HCT116 (cell line): ENCODE measurements at regions not wholly inside any gene's neighbourhood (a gene's known extent, or its start where the extent isn't known, plus 50 kb on each side); places are given as distances from the start of the nearest gene placed in this dataset.

ENCODE experiments used
- ATAC-seq: fragments of 200-7000 bp; cut with Tn5 transposase; 2 replicates; pipeline ENCODE4 v1.9.1; 2020; ENCODE audit warnings: mild to moderate bottlenecking, moderate library complexity
- BruUV-seq: library from RNA; stranded (reverse); fragments of 400-500 nt; replicated peaks from 2 replicates; lab custom pipeline; 2021; lab: Mats Ljungman, UMichigan
- CTCF ChIA-PET: fragments of 300-600 bp; sonication (Branson Sonifier 250); formaldehyde crosslinking; loops from one replicate; lab custom pipeline; 2021; ENCODE audit warnings: antibody characterized with exemption; lab: Charles Lee
- POLR2A ChIA-PET: fragments of 300-600, 350-600 bp; sonication (Branson Sonifier 250); formaldehyde crosslinking; loops from one replicate; lab custom pipeline; 2021; ENCODE audit warnings: antibody characterized with exemption; lab: Charles Lee
- RAD21 ChIA-PET, 2 experiments: fragments of 300-600 bp; sonication (Branson Sonifier 250); formaldehyde crosslinking; loops; one replicate each; lab custom pipeline; 2023; ENCODE audit warnings: low total read pairs in 2 of 2; ENCODE audit not compliant: uncharacterized antibody in 2 of 2, unreplicated experiment in 2 of 2, low non-redundant PET in 1 of 2; lab: Charles Lee
- DNase-seq: peaks from one replicate; pipeline ENCODE4 v3.0.0-alpha.2; 2010; ENCODE audit warnings: low read depth, low spot score
- H2AFZ ChIP-seq: fragments of 200-600 bp; shearing (Covaris generic), sonication (generic); 2 replicates; pipeline ENCODE4 v1.6.1; 2017; ENCODE audit warnings: low read depth, mixed run types, mixed read lengths, antibody characterized with exemption, low read length; ENCODE audit not compliant: poor library complexity, severe bottlenecking
- H3K27ac ChIP-seq: 2 replicates; pipeline ENCODE4 v1.5.1; 2012; ENCODE audit warnings: low read depth, low read length
- H3K27me3 ChIP-seq: fragments of 200-600 bp; sonication (generic); 2 replicates; pipeline ENCODE4 v1.6.1; 2016; ENCODE audit warnings: mixed run types, low read length, mixed read lengths; ENCODE audit not compliant: insufficient read depth
- H3K36me3 ChIP-seq, 2 experiments: fragments of 200-500 bp in 1 of 2; fragments of 200-600 bp in 1 of 2; sonication (Bioruptor generic) in 1 of 2; sonication (generic) in 1 of 2; 2 replicates each; pipeline versions ENCODE4 v1.5.1 to v1.6.1; 2014 to 2016; ENCODE audit warnings: low read length in 2 of 2, inconsistent platforms in 1 of 2, mixed read lengths in 1 of 2, mixed run types in 1 of 2; ENCODE audit not compliant: insufficient read depth in 2 of 2, control insufficient read depth in 1 of 2
- H3K4me1 ChIP-seq, 2 experiments: fragments of 200-600 bp in 1 of 2; sonication (generic) in 1 of 2; 2 replicates each; pipeline versions ENCODE4 v1.5.1 to v1.6.1; 2012 to 2017; ENCODE audit warnings: low read length in 2 of 2, inconsistent platforms in 1 of 2, mild to moderate bottlenecking in 1 of 2, mixed read lengths in 1 of 2, mixed run types in 1 of 2, moderate library complexity in 1 of 2; ENCODE audit not compliant: insufficient read depth in 2 of 2, control insufficient read depth in 1 of 2
- H3K4me2 ChIP-seq: fragments of 200-600 bp; sonication (generic); 2 replicates; pipeline ENCODE4 v1.6.1; 2017; ENCODE audit warnings: mixed run types, low read length, mixed read lengths
- H3K4me3 ChIP-seq, 2 experiments: fragments of 200-600 bp in 1 of 2; sonication (generic) in 1 of 2; replicated peaks in 1 of 2; 2 replicates each; pipeline ENCODE4 v1.5.1; 2011 to 2016; ENCODE audit warnings: low read length in 2 of 2, control low read depth in 1 of 2, low read depth in 1 of 2, mild to moderate bottlenecking in 1 of 2, mixed read lengths in 1 of 2, mixed run types in 1 of 2
- H3K79me2 ChIP-seq: fragments of 200-600 bp; sonication (generic); 2 replicates; pipeline ENCODE4 v1.6.1; 2017; ENCODE audit warnings: mild to moderate bottlenecking, mixed run types, low read length, moderate library complexity, mixed read lengths; ENCODE audit not compliant: insufficient read depth
- H3K9ac ChIP-seq: fragments of 200-600 bp; sonication (generic); 2 replicates; pipeline ENCODE4 v1.6.1; 2016; ENCODE audit warnings: low read length, mixed read lengths
- H3K9me2 ChIP-seq: fragments of 200-600 bp; sonication (generic), shearing (Covaris generic); 2 replicates; pipeline ENCODE4 v1.6.1; 2017; ENCODE audit warnings: mixed run types, mild to moderate bottlenecking, moderate library complexity; ENCODE audit not compliant: insufficient read depth
- H3K9me3 ChIP-seq, 2 experiments: fragments of 200-500 bp in 1 of 2; fragments of 200-600 bp in 1 of 2; sonication (Bioruptor generic) in 1 of 2; sonication (generic) in 1 of 2; 2 replicates each; pipeline ENCODE4 v1.6.1; 2014 to 2017; ENCODE audit warnings: low read length in 2 of 2, mixed read lengths in 2 of 2, inconsistent platforms in 1 of 2, low read depth in 1 of 2, mild to moderate bottlenecking in 1 of 2, mixed run types in 1 of 2, moderate library complexity in 1 of 2; ENCODE audit not compliant: control insufficient read depth in 1 of 2, insufficient read depth in 1 of 2
- H4K20me1 ChIP-seq: fragments of 200-600 bp; sonication (generic), shearing (Covaris generic); 2 replicates; pipeline ENCODE4 v1.6.1; 2017; ENCODE audit warnings: mixed run types, mild to moderate bottlenecking, moderate library complexity; ENCODE audit not compliant: insufficient read depth
- ATF3 ChIP-seq: IDR thresholded peaks from 2 replicates; pipeline ENCODE4 v1.6.1; 2012
- CBX3 ChIP-seq: IDR thresholded peaks from 2 replicates; pipeline ENCODE4 v1.6.1; 2012; ENCODE audit warnings: low read depth
- CTCF ChIP-seq, 3 experiments: fragments of 200-600 bp in 1 of 3; sonication (generic) in 1 of 3; IDR thresholded peaks in 2 of 3; conservative IDR thresholded peaks in 1 of 3; 2 replicates each; pipeline ENCODE4 v1.5.1; 2012 to 2017; ENCODE audit warnings: low read depth in 2 of 3, low read length in 2 of 3, antibody characterized with exemption in 1 of 3, borderline replicate concordance in 1 of 3, control low read depth in 1 of 3, mild to moderate bottlenecking in 1 of 3, mixed read lengths in 1 of 3, mixed run types in 1 of 3, moderate library complexity in 1 of 3; ENCODE audit not compliant: insufficient read depth in 1 of 3
- EGR1 ChIP-seq: IDR thresholded peaks from 2 replicates; pipeline ENCODE4 v1.6.1; 2012; ENCODE audit warnings: low read depth
- ELF1 ChIP-seq: IDR thresholded peaks from 2 replicates; pipeline ENCODE4 v1.6.1; 2012; ENCODE audit warnings: low read depth, borderline replicate concordance
- EZH2 ChIP-seq: fragments of 200-600 bp; sonication (generic); IDR thresholded peaks from 2 replicates; pipeline ENCODE4 v1.6.1; 2017; ENCODE audit warnings: antibody characterized with exemption, mixed run types
- FOSL1 ChIP-seq: IDR thresholded peaks from 2 replicates; pipeline ENCODE4 v1.6.1; 2012; ENCODE audit warnings: low read depth
- JUND ChIP-seq: IDR thresholded peaks from 2 replicates; pipeline ENCODE4 v1.6.1; 2012
- MAX ChIP-seq: IDR thresholded peaks from 2 replicates; pipeline ENCODE4 v1.6.1; 2012
- POLR2A ChIP-seq: IDR thresholded peaks from 2 replicates; pipeline ENCODE4 v1.7.0; 2011; ENCODE audit warnings: borderline replicate concordance; ENCODE audit not compliant: insufficient read depth, insufficient read length; ENCODE audit errors: extremely low read depth
- POLR2AphosphoS5 ChIP-seq: IDR thresholded peaks from 2 replicates; pipeline ENCODE4 v1.6.1; 2011; ENCODE audit warnings: mild to moderate bottlenecking, low read depth, low read length, moderate library complexity
- RAD21 ChIP-seq: IDR thresholded peaks from 2 replicates; pipeline ENCODE4 v1.6.1; 2012; ENCODE audit warnings: low read depth, mild to moderate bottlenecking
- SP1 ChIP-seq: IDR thresholded peaks from 2 replicates; pipeline ENCODE4 v1.6.1; 2012; ENCODE audit warnings: low read depth
- TCF7L2 ChIP-seq: IDR thresholded peaks from 2 replicates; pipeline ENCODE4 v1.7.0; 2011; ENCODE audit warnings: borderline replicate concordance, inconsistent platforms; ENCODE audit not compliant: insufficient read depth, insufficient read length; ENCODE audit errors: extremely low read depth
- YY1 ChIP-seq: IDR thresholded peaks from 2 replicates; pipeline ENCODE4 v1.6.1; 2011; ENCODE audit warnings: low read length, low read depth, moderate library complexity, mild to moderate bottlenecking; ENCODE audit not compliant: insufficient replicate concordance; ENCODE audit errors: extremely low read depth
- ZBTB33 ChIP-seq: IDR thresholded peaks from 2 replicates; pipeline ENCODE4 v1.6.1; 2011; ENCODE audit warnings: mild to moderate bottlenecking, low read length, moderate library complexity; ENCODE audit not compliant: insufficient replicate concordance; ENCODE audit errors: extremely low read depth
- ZFX ChIP-seq: fragments of 450-650 bp; IDR thresholded peaks from 2 replicates; pipeline ENCODE4 v1.6.1; 2017
- ZNF274 ChIP-seq: fragments of 200-500 bp; sonication (Bioruptor generic); IDR thresholded peaks from 2 replicates; pipeline ENCODE4 v1.6.1; 2014; ENCODE audit warnings: mild to moderate bottlenecking, low read depth, low read length, inconsistent platforms
- intact Hi-C: fragments of 100-400 bp; cut with micrococcal nuclease; formaldehyde crosslinking; loops from 2 replicates; pipeline ENCODE4 v1.10.0; 2022

- TF ChIP-seq RAD21 = no peak
- TF ChIP-seq YY1 = no peak
- no peak for TF ChIP-seq ATF3
- TF ChIP-seq SP1 = no peak
These were observed 276.6 kb downstream of the DTWD2 start (continued) for GRCh38 chr5:118711727-118712126.

GRCh38 chr5:118705959-118706667 lies 282.2 kb downstream of the DTWD2 start:
- no peaks in the 10 kb centered on the region for H3K79me2 ChIP-seq
- ChIA-PET POLR2A (no interaction called here), RAD21 (no interaction called here)

More at GRCh38 chr5:118705959-118706667, 282.2 kb downstream of the DTWD2 start:
- CTCF ChIA-PET = no interaction called here
- Histone ChIP-seq H4K20me1 (no peaks in the 10 kb centered on the region), H3K9ac (no peak overlapping the region), H2AFZ (no peak overlapping the region), H3K9me3 (no peaks in the 10 kb centered on the region; a peak in 1 of 4 replicates), H3K4me2 (no peak overlapping the region), H3K27ac (no peak overlapping the region), H3K4me3 (no peak overlapping the region), H3K27me3 (no peaks in the 10 kb centered on the region), H3K4me1 (no peaks in the 10 kb centered on the region), H3K9me2 (no peaks in the 10 kb centered on the region; the same call in 1 of the 2 replicates), H3K36me3 (no peaks in the 10 kb centered on the region)
- intact Hi-C loops = no loop called here
- BruUV-seq = no TSS peak
- ATAC-seq = no peak
- TF ChIP-seq MAX = no peak
- no peak for TF ChIP-seq ZBTB33
- no peak for TF ChIP-seq FOSL1
- no peak for TF ChIP-seq TCF7L2
- TF ChIP-seq YY1 = no peak
- no peak for TF ChIP-seq POLR2AphosphoS5
- no peak for TF ChIP-seq ELF1
- no peak for TF ChIP-seq CBX3
- TF ChIP-seq ATF3 = no peak
- TF ChIP-seq EGR1 = no peak
- TF ChIP-seq EZH2 = no peak
- TF ChIP-seq RAD21 = no peak
- no peak for TF ChIP-seq SP1
- TF ChIP-seq ZFX = no peak
- TF ChIP-seq JUND = no peak
- TF ChIP-seq ZNF274 = no peak
- TF ChIP-seq CTCF (IDR thresholded peaks at IDR 0.05 in 2 of 3, conservative IDR thresholded peaks at IDR 0.05 in 1 of 3; ENCODE audit: borderline replicate concordance in 1 of 3, insufficient read depth in 1 of 3, low read depth in 2 of 3, low read length in 2 of 3) = no peak
- TF ChIP-seq POLR2A = no peak
- no peak for DNase-seq
